SK-N-SH (cell line): ENCODE measurements at regions not wholly inside any gene's neighbourhood (a gene's known extent, or its start where the extent isn't known, plus 50 kb on each side); places are given as distances from the start of the nearest gene placed in this dataset.
A peak's percentile ranks its signal among the peaks of the same experiment; 100 is the strongest.

ENCODE experiments used
- CTCF ChIA-PET: fragments of 300-600, 350-600 bp; formaldehyde crosslinking; extraction: SDS; loops from one replicate; lab custom pipeline; 2021; lab: Yijun Ruan, JAX
- POLR2A ChIA-PET: fragments of 350-600 bp; sonication (Branson Sonifier 250); formaldehyde crosslinking; extraction: SDS; loops from one replicate; lab custom pipeline; 2020; ENCODE audit warnings: antibody characterized with exemption, inconsistent platforms; lab: Yijun Ruan, JAX
- DNase-seq: peaks from one replicate; pipeline ENCODE4 v3.0.0; 2012
- H2AFZ ChIP-seq: fragments of 200-600 bp; sonication (generic); 2 replicates; pipeline ENCODE4 v1.8.1; 2016; ENCODE audit warnings: antibody characterized with exemption, mild to moderate bottlenecking, low read depth
- H3F3A ChIP-seq: fragments of 200-600 bp; sonication (generic); replicated peaks from 2 replicates; pipeline ENCODE3; 2016; ENCODE audit warnings: antibody characterized with exemption, mild to moderate bottlenecking; ENCODE audit not compliant: insufficient read depth
- H3K27ac ChIP-seq, 2 experiments: fragments of 200-500 bp in 1 of 2; fragments of 200-600 bp in 1 of 2; sonication (Bioruptor generic) in 1 of 2; sonication (generic), shearing (Covaris generic) in 1 of 2; 2 replicates each; pipeline versions ENCODE4 v1.5.1 to v1.6.1; 2014 to 2016; ENCODE audit warnings: low read depth in 2 of 2, inconsistent platforms in 1 of 2, low read length in 1 of 2, mild to moderate bottlenecking in 1 of 2, mixed read lengths in 1 of 2
- H3K27me3 ChIP-seq: fragments of 200-600 bp; sonication (generic), shearing (Covaris generic); 2 replicates; pipeline ENCODE4 v1.6.1; 2016; ENCODE audit warnings: mixed run types; ENCODE audit not compliant: insufficient read depth
- H3K36me3 ChIP-seq, 2 experiments: fragments of 200-500 bp in 1 of 2; fragments of 200-600 bp in 1 of 2; sonication (Bioruptor generic) in 1 of 2; sonication (generic) in 1 of 2; replicated peaks in 1 of 2; 2 replicates each; pipeline versions ENCODE3 to v1.5.1; 2014 to 2016; ENCODE audit warnings: low read length in 1 of 2, mild to moderate bottlenecking in 1 of 2; ENCODE audit not compliant: insufficient read depth in 2 of 2, control insufficient read depth in 1 of 2
- H3K4me1 ChIP-seq, 2 experiments: fragments of 200-500 bp in 1 of 2; fragments of 200-600 bp in 1 of 2; sonication (Bioruptor generic) in 1 of 2; sonication (generic), shearing (Covaris generic) in 1 of 2; 2 replicates each; pipeline versions ENCODE4 v1.5.1 to v1.6.1; 2014 to 2016; ENCODE audit warnings: low read depth in 1 of 2, low read length in 1 of 2, mixed run types in 1 of 2; ENCODE audit not compliant: insufficient read depth in 2 of 2, control insufficient read depth in 1 of 2
- H3K4me2 ChIP-seq: fragments of 200-600 bp; sonication (generic), shearing (Covaris generic); 2 replicates; pipeline ENCODE4 v1.6.1; 2017; ENCODE audit warnings: mixed run types
- H3K4me3 ChIP-seq, 2 experiments: fragments of 200-500 bp in 1 of 2; fragments of 200-600 bp in 1 of 2; sonication (Bioruptor generic) in 1 of 2; sonication (generic), shearing (Covaris generic) in 1 of 2; 2 replicates each; pipeline versions ENCODE4 v1.5.1 to v1.8.1; 2014 to 2016; ENCODE audit warnings: low read depth in 2 of 2, inconsistent platforms in 1 of 2, low read length in 1 of 2, mild to moderate bottlenecking in 1 of 2, mixed read lengths in 1 of 2, moderate library complexity in 1 of 2
- H3K79me2 ChIP-seq: fragments of 200-600 bp; sonication (generic); 2 replicates; pipeline ENCODE4 v1.8.1; 2017; ENCODE audit warnings: mild to moderate bottlenecking; ENCODE audit not compliant: insufficient read depth
- H3K9ac ChIP-seq: fragments of 200-600 bp; sonication (generic); 2 replicates; pipeline ENCODE4 v1.6.1; 2017; ENCODE audit warnings: mixed run types
- H3K9me2 ChIP-seq: fragments of 200-600 bp; sonication (generic); 2 replicates; pipeline ENCODE4 v1.6.1; 2017; ENCODE audit warnings: mixed run types
- H3K9me3 ChIP-seq: fragments of 200-600 bp; sonication (generic); 2 replicates; pipeline ENCODE4 v1.6.1; 2017; ENCODE audit warnings: mixed run types, mild to moderate bottlenecking, moderate library complexity
- H4K20me1 ChIP-seq: fragments of 200-600 bp; sonication (generic); 2 replicates; pipeline ENCODE4 v1.6.1; 2017; ENCODE audit warnings: mild to moderate bottlenecking, mixed run types; ENCODE audit not compliant: insufficient read depth
- EP300 ChIP-seq, 2 experiments: IDR thresholded peaks; 2 replicates each; pipeline versions ENCODE4 v1.4.0 to v1.6.1; 2012; ENCODE audit warnings: borderline replicate concordance in 1 of 2, low read depth in 1 of 2, low read length in 1 of 2
- FOXM1 ChIP-seq: IDR thresholded peaks from 2 replicates; pipeline ENCODE4 v1.4.0; 2012; ENCODE audit warnings: low read depth, mild to moderate bottlenecking
- GABPA ChIP-seq: IDR thresholded peaks from 2 replicates; pipeline ENCODE4 v1.4.0; 2012; ENCODE audit warnings: low read depth, mild to moderate bottlenecking
- MAX ChIP-seq: IDR thresholded peaks from 2 replicates; pipeline ENCODE4 v1.4.0; 2012; ENCODE audit warnings: low read depth
- MXI1 ChIP-seq: IDR thresholded peaks from 2 replicates; pipeline ENCODE4 v1.6.1; 2012; ENCODE audit warnings: mild to moderate bottlenecking, low read depth, low read length, improper control_type of control experiment
- NFIC ChIP-seq: IDR thresholded peaks from 2 replicates; pipeline ENCODE4 v1.4.0; 2012; ENCODE audit warnings: borderline replicate concordance
- NRF1 ChIP-seq: IDR thresholded peaks from 2 replicates; pipeline ENCODE4 v1.6.1; 2012; ENCODE audit warnings: low read depth, mild to moderate bottlenecking, low read length
- POLR2AphosphoS5 ChIP-seq: IDR thresholded peaks from 2 replicates; pipeline ENCODE4 v1.6.1; 2012; ENCODE audit warnings: low read depth, low read length
- RXRA ChIP-seq: IDR thresholded peaks from 2 replicates; pipeline ENCODE4 v1.4.0; 2012; ENCODE audit warnings: low read depth, mild to moderate bottlenecking, borderline replicate concordance
- SIN3A ChIP-seq: IDR thresholded peaks from 2 replicates; pipeline ENCODE4 v1.6.1; 2012; ENCODE audit warnings: low read depth, mild to moderate bottlenecking, low read length, moderate library complexity, borderline replicate concordance
- SMC3 ChIP-seq: IDR thresholded peaks from 2 replicates; pipeline ENCODE4 v1.6.1; 2012; ENCODE audit warnings: low read depth, low read length, improper control_type of control experiment
- USF1 ChIP-seq: IDR thresholded peaks from 2 replicates; pipeline ENCODE4 v1.4.0; 2012; ENCODE audit warnings: low read depth, borderline replicate concordance
- YY1 ChIP-seq: IDR thresholded peaks from 2 replicates; pipeline ENCODE4 v1.4.0; 2012; ENCODE audit warnings: low read depth, mild to moderate bottlenecking
- ZBTB33 ChIP-seq: IDR thresholded peaks from 2 replicates; pipeline ENCODE4 v1.4.0; 2012; ENCODE audit warnings: low read depth, borderline replicate concordance
- WGBS: methylation state at CpG from one replicate; pipeline ENCODE4 v1.1.6; 2017; ENCODE audit warnings: low lambda C conversion rate; 5-methylcytosine and 5-hydroxymethylcytosine counted together
- TF ChIP-seq, protein P1 (sequence below): IDR thresholded peaks from 2 replicates; pipeline ENCODE4 v1.6.1; 2012; ENCODE audit warnings: mild to moderate bottlenecking, low read depth, low read length, moderate library complexity

DNA sequence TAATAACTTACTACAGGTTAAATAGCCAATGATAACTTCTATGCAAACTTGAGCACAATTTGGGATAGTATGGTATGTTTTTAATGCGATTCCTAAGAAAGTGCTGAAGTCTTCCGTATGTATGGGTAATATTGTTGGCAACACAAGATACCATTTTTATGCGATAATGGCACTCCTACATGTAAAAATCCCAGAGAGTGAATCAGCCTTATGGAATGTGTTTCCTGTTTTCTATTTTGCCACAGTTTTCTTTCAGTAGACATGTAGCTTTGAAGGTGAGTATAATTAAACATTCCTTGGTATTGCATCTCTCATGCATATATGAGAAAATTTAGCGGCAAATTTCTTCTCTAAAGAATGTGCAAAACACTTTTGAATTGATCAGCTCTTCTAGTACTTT lies 396.8 kb upstream of the AZI2 start:
- H3K9ac ChIP-seq = no peak overlapping the region
- no peak for DNase-seq
- no peaks in the 10 kb centered on the region for H3K36me3 ChIP-seq
- WGBS = 69% methylated on average over 4 of the region's 4 CpGs
- H3K9me3 ChIP-seq = no peaks in the 10 kb centered on the region
- no peak overlapping the region for H3K4me2 ChIP-seq
- no peaks in the 10 kb centered on the region for H4K20me1 ChIP-seq
- peak overlapping the region in 1 of 2 experiments; percentile 83; a peak in 2 of 4 replicates for H3K27ac ChIP-seq
- no peaks in the 10 kb centered on the region for H3K9me2 ChIP-seq
- H3K27me3 ChIP-seq = no peaks in the 10 kb centered on the region
- no peak overlapping the region for H3K4me3 ChIP-seq
- TF ChIP-seq POLR2AphosphoS5 (no peak), NRF1 (no peak), YY1 (no peak), SMC3 (no peak), ZBTB33 (no peak), SIN3A (no peak), EP300 (IDR thresholded peaks at IDR 0.05; ENCODE audit: borderline replicate concordance in 1 of 2, low read depth in 1 of 2, low read length in 1 of 2) (no peak), USF1 (no peak), MXI1 (no peak), RXRA (no peak), NFIC (no peak), GABPA (no peak), MAX (no peak), FOXM1 (no peak)
- TF ChIP-seq, protein P1, sequence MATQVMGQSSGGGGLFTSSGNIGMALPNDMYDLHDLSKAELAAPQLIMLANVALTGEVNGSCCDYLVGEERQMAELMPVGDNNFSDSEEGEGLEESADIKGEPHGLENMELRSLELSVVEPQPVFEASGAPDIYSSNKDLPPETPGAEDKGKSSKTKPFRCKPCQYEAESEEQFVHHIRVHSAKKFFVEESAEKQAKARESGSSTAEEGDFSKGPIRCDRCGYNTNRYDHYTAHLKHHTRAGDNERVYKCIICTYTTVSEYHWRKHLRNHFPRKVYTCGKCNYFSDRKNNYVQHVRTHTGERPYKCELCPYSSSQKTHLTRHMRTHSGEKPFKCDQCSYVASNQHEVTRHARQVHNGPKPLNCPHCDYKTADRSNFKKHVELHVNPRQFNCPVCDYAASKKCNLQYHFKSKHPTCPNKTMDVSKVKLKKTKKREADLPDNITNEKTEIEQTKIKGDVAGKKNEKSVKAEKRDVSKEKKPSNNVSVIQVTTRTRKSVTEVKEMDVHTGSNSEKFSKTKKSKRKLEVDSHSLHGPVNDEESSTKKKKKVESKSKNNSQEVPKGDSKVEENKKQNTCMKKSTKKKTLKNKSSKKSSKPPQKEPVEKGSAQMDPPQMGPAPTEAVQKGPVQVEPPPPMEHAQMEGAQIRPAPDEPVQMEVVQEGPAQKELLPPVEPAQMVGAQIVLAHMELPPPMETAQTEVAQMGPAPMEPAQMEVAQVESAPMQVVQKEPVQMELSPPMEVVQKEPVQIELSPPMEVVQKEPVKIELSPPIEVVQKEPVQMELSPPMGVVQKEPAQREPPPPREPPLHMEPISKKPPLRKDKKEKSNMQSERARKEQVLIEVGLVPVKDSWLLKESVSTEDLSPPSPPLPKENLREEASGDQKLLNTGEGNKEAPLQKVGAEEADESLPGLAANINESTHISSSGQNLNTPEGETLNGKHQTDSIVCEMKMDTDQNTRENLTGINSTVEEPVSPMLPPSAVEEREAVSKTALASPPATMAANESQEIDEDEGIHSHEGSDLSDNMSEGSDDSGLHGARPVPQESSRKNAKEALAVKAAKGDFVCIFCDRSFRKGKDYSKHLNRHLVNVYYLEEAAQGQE = no peak
- TF ChIP-seq, all 33 proteins: peak for 0
- ChIA-PET CTCF (interaction anchor here (1.4 to 1.5 kb wide), 2 partner anchors 18 to 78 kb away, joined by 4 to 6 read pairs; no protein-coding TSS in a partner anchor), POLR2A (interaction anchor here (1.2 kb wide), 1 partner anchor 14 kb away, joined by 3 read pairs; no protein-coding TSS in a partner anchor)
- no peak overlapping the region for H2AFZ ChIP-seq
- H3K79me2 ChIP-seq = no peaks in the 10 kb centered on the region
- H3K4me1 ChIP-seq = peaks cover 0 to 8% of the 10 kb centered on the region in 2 experiments; a peak in 2 of 4 replicates
- no peaks in the 10 kb centered on the region for H3F3A ChIP-seq
